ENCODE measurements at regions not wholly inside any gene's neighbourhood (a gene's known extent, or its start where the extent isn't known, plus 50 kb on each side); places are given as distances from the start of the nearest gene placed in this dataset.

GRCh38 chr5:82713811-82714210 is 363.4 kb downstream of the TMEM167A start:
- DNase-seq = no peak
- TF ChIP-seq, protein P1, sequence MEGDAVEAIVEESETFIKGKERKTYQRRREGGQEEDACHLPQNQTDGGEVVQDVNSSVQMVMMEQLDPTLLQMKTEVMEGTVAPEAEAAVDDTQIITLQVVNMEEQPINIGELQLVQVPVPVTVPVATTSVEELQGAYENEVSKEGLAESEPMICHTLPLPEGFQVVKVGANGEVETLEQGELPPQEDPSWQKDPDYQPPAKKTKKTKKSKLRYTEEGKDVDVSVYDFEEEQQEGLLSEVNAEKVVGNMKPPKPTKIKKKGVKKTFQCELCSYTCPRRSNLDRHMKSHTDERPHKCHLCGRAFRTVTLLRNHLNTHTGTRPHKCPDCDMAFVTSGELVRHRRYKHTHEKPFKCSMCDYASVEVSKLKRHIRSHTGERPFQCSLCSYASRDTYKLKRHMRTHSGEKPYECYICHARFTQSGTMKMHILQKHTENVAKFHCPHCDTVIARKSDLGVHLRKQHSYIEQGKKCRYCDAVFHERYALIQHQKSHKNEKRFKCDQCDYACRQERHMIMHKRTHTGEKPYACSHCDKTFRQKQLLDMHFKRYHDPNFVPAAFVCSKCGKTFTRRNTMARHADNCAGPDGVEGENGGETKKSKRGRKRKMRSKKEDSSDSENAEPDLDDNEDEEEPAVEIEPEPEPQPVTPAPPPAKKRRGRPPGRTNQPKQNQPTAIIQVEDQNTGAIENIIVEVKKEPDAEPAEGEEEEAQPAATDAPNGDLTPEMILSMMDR (IDR thresholded peaks at IDR 0.05; ENCODE audit: low read depth, low read length, missing control alignments) = no peak
- Histone ChIP-seq H3K27ac (no peak overlapping the region), H3K4me3 (ENCODE audit: low read depth, low read length) (no peak overlapping the region), H3K27me3 (replicated peaks) (no peaks in the 10 kb centered on the region), H3K36me3 (replicated peaks) (no peaks in the 10 kb centered on the region)
- in situ Hi-C loops (cut with HindIII; ENCODE audit: low pct_ligation_motif_present, low sequenced_read_pairs) = no loop called here

DNA sequence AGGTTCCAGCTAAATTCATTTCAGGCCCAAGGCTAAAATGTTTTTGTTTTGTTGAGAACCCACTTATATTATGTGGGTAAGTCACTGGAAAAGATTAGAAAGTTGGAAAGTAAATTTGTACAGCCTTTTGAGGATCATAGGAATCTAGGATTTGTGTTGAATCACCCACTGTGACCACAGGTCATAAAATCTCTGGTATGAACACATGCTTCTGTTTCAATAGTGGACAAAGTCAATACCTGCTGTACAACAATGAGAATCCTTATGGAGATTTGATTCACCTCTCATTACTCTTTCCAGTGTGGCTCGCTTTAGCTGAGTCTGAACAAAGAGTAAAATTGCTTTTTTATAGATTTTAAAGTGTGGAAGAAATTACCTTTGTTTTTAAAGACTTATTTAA is 369.5 kb downstream of the TMEM167A start:
- DNase-seq = peak; percentile 9
- Histone ChIP-seq H3K27ac (no peak overlapping the region), H3K4me3 (ENCODE audit: low read depth, low read length) (no peak overlapping the region), H3K27me3 (replicated peaks) (no peaks in the 10 kb centered on the region), H3K36me3 (replicated peaks) (no peaks in the 10 kb centered on the region)
- TF ChIP-seq, protein P1 (IDR thresholded peaks at IDR 0.05; ENCODE audit: low read depth, low read length, missing control alignments) = no peak
- in situ Hi-C loops (cut with HindIII; ENCODE audit: low pct_ligation_motif_present, low sequenced_read_pairs) = no loop called here

DNA sequence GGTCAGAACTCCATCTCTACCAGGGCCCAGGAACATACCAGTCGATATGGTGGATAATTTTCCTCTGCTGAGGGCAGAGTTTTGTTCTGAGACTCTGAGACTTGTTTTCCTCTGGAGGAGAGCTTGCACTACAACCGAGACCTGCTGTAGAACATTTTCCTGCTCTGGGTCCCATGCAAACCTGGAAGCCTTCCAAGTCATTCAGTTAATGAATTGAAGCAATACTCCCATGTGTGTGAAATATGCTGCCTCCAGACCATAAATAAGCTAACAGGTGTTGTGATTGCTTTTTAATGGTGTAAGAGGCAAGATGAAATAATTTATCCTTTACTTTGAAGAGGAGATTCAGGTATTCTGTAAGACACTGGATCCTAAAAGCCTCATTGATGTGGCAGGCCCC is 372.8 kb downstream of the TMEM167A start:
- in situ Hi-C loops (cut with HindIII; ENCODE audit: low pct_ligation_motif_present, low sequenced_read_pairs) = no loop called here
- TF ChIP-seq, protein P1 (IDR thresholded peaks at IDR 0.05; ENCODE audit: low read depth, low read length, missing control alignments) = no peak
- Histone ChIP-seq H3K36me3 (replicated peaks) (no peaks in the 10 kb centered on the region), H3K27me3 (replicated peaks) (no peaks in the 10 kb centered on the region), H3K4me3 (ENCODE audit: low read depth, low read length) (no peak overlapping the region), H3K27ac (no peak overlapping the region)
- no peak for DNase-seq

GRCh38 chr5:82702046-82702445 is 375.1 kb downstream of the TMEM167A start:
- no peak for DNase-seq
- in situ Hi-C loops (cut with HindIII; ENCODE audit: low pct_ligation_motif_present, low sequenced_read_pairs) = no loop called here
- Histone ChIP-seq H3K36me3 (replicated peaks) (no peaks in the 10 kb centered on the region), H3K4me3 (ENCODE audit: low read depth, low read length) (no peak overlapping the region), H3K27me3 (replicated peaks) (no peaks in the 10 kb centered on the region), H3K27ac (no peak overlapping the region)
- TF ChIP-seq, protein P1 (IDR thresholded peaks at IDR 0.05; ENCODE audit: low read depth, low read length, missing control alignments) = no peak

- TF ChIP-seq, protein P1 (IDR thresholded peaks at IDR 0.05; ENCODE audit: low read depth, low read length, missing control alignments) = no peak
- H3K4me3 ChIP-seq (ENCODE audit: low read depth, low read length) = no peak overlapping the region
- H3K27ac ChIP-seq = no peak overlapping the region
- no peaks in the 10 kb centered on the region for H3K36me3 ChIP-seq (replicated peaks)
- DNase-seq = no peak
- no peaks in the 10 kb centered on the region for H3K27me3 ChIP-seq (replicated peaks)
- in situ Hi-C loops (cut with HindIII; ENCODE audit: low pct_ligation_motif_present, low sequenced_read_pairs) = no loop called here
Observed at GRCh38 chr5:82699737-82700136, 377.5 kb downstream of the TMEM167A start.

GRCh38 chr5:82698026-82698425 is 379.2 kb downstream of the TMEM167A start:
- H3K4me3 ChIP-seq (ENCODE audit: low read depth, low read length) = no peak overlapping the region
- H3K27me3 ChIP-seq (replicated peaks) = no peaks in the 10 kb centered on the region
- TF ChIP-seq, protein P1 (IDR thresholded peaks at IDR 0.05; ENCODE audit: low read depth, low read length, missing control alignments) = no peak
- no peak for DNase-seq
- in situ Hi-C loops (cut with HindIII; ENCODE audit: low pct_ligation_motif_present, low sequenced_read_pairs) = no loop called here
- H3K36me3 ChIP-seq (replicated peaks) = no peaks in the 10 kb centered on the region
- H3K27ac ChIP-seq = no peak overlapping the region
